Thoracic aorta (tissue), 2 donors: ENCODE measurements at regions not wholly inside any gene's neighbourhood (a gene's known extent, or its start where the extent isn't known, plus 50 kb on each side); places are given as distances from the start of the nearest gene placed in this dataset.

Experiments
- ATAC-seq: fragments of 150-250 bp; one replicate; pipeline ENCODE4 v1.8.0; 2017; ENCODE audit warnings: low read depth; ENCODE audit not compliant: insufficient number of reproducible peaks, low FRiP score
- DNase-seq: peaks from one replicate; pipeline ENCODE4 v3.0.0-alpha.2; 2020; ENCODE audit warnings: low spot score
- H3K27ac ChIP-seq, 2 donors: fragments of 200-600 bp; sonication (generic); 1 replicate in 1 of 2; 2 replicates in 1 of 2; pipeline ENCODE4 v1.5.1; 2016; ENCODE audit warnings: mild to moderate bottlenecking in 2 of 2, moderate library complexity in 2 of 2
- H3K27me3 ChIP-seq: fragments of 200-600 bp; sonication (generic); replicated peaks from 2 replicates; pipeline ENCODE4 v1.6.0; 2016; ENCODE audit warnings: mild to moderate bottlenecking; ENCODE audit not compliant: insufficient read depth
- H3K36me3 ChIP-seq: fragments of 200-600 bp; sonication (generic); one replicate; pipeline ENCODE4 v1.5.1; 2016
- H3K4me1 ChIP-seq, 2 donors: fragments of 200-600 bp; sonication (generic); 1 replicate in 1 of 2; 2 replicates in 1 of 2; pipeline versions ENCODE4 v1.5.1 to v1.6.0; 2016; ENCODE audit warnings: low read depth in 2 of 2, mild to moderate bottlenecking in 1 of 2; ENCODE audit not compliant: control insufficient read depth in 1 of 2
- H3K4me3 ChIP-seq: fragments of 200-600 bp; sonication (generic); 2 replicates; pipeline ENCODE4 v1.5.1; 2016; ENCODE audit warnings: mild to moderate bottlenecking
- H3K9me3 ChIP-seq: fragments of 200-600 bp; sonication (generic); 2 replicates; pipeline ENCODE4 v1.5.1; 2016
- TF ChIP-seq, protein P1 (sequence below): fragments of 200-600 bp; sonication (generic); IDR thresholded peaks from one replicate; pipeline ENCODE4 v1.5.1; 2019; ENCODE audit warnings: antibody characterized with exemption

DNA sequence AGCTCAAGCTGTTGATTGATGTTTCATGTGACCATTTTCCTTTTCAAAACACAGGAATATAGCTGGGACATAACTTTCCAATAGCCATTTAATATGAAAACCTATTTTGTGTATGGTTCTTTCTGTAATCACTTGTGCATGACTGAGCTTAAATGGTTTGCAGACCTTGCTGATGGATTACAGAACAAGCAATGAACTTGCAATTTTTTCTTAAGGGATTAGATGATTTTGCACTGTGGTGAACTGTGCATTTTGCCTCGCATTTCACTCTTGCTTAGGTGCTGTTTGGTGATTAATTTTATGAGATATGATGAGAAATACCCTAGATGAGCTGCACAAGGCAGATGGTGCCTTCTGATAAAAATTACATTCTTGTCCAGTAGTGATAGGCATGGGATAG, 419.0 kb upstream of the FBXO33 start:
- no peaks in the 10 kb centered on the region for H3K27me3 ChIP-seq
- H3K9me3 ChIP-seq, result no peaks in the 10 kb centered on the region
- no peaks in the 10 kb centered on the region for H3K4me1 ChIP-seq
- H3K4me3 ChIP-seq, result no peak overlapping the region
- H3K36me3 ChIP-seq, result no peaks in the 10 kb centered on the region
- ATAC-seq, result no peak
- TF ChIP-seq, protein P1, sequence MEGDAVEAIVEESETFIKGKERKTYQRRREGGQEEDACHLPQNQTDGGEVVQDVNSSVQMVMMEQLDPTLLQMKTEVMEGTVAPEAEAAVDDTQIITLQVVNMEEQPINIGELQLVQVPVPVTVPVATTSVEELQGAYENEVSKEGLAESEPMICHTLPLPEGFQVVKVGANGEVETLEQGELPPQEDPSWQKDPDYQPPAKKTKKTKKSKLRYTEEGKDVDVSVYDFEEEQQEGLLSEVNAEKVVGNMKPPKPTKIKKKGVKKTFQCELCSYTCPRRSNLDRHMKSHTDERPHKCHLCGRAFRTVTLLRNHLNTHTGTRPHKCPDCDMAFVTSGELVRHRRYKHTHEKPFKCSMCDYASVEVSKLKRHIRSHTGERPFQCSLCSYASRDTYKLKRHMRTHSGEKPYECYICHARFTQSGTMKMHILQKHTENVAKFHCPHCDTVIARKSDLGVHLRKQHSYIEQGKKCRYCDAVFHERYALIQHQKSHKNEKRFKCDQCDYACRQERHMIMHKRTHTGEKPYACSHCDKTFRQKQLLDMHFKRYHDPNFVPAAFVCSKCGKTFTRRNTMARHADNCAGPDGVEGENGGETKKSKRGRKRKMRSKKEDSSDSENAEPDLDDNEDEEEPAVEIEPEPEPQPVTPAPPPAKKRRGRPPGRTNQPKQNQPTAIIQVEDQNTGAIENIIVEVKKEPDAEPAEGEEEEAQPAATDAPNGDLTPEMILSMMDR, result no peak
- no peak for DNase-seq
- no peak overlapping the region for H3K27ac ChIP-seq

DNA sequence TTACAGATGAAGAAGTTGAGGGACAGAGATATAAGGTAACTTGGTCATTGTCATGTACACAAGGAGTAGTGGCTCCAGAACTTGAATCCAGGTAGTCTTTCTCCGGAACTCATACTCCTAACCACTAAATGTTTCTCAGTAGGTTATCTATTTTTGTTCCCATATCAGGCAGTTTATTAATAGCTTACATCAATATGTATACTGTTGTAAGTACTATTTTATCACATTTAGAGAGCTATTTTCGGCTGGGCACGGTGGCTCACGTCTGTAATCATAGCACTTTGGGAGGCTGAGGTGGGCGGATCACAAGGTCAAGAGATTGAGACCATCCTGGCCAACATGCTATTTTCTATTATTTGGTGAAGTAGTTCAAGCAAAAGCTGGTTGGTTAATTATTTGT, 415.6 kb upstream of the FBXO33 start:
- no peak for DNase-seq
- H3K27me3 ChIP-seq, result no peaks in the 10 kb centered on the region
- TF ChIP-seq, protein P1, result no peak
- H3K27ac ChIP-seq, result no peak overlapping the region
- no peaks in the 10 kb centered on the region for H3K4me1 ChIP-seq
- H3K36me3 ChIP-seq, result no peaks in the 10 kb centered on the region
- H3K4me3 ChIP-seq, result no peak overlapping the region
- no peak for ATAC-seq
- no peaks in the 10 kb centered on the region for H3K9me3 ChIP-seq

DNA sequence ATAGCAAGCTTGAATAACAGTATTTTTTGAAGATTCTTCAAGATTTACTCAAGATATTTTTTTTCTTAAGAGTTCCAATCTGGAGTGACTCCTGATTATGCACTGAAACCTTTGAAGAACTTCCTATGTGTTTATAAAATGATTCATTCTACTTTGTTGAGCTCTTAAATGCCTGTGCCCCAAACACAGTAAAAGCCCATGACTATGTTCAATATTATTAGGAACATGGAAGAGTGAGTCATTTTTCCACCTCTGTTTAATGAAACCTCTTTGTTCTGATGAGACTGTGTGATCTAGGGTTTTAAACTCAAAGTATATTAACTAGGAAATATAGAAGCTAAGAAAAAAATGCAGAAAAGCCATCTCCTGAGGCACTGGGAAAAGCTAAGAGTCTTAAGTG, 415.0 kb upstream of the FBXO33 start:
- DNase-seq (no peak), ATAC-seq (no peak)
- Histone ChIP-seq H3K9me3 (no peaks in the 10 kb centered on the region), H3K4me3 (no peak overlapping the region), H3K27ac (no peak overlapping the region), H3K36me3 (no peaks in the 10 kb centered on the region), H3K27me3 (no peaks in the 10 kb centered on the region), H3K4me1 (no peaks in the 10 kb centered on the region)
- TF ChIP-seq, protein P1, result no peak

DNA sequence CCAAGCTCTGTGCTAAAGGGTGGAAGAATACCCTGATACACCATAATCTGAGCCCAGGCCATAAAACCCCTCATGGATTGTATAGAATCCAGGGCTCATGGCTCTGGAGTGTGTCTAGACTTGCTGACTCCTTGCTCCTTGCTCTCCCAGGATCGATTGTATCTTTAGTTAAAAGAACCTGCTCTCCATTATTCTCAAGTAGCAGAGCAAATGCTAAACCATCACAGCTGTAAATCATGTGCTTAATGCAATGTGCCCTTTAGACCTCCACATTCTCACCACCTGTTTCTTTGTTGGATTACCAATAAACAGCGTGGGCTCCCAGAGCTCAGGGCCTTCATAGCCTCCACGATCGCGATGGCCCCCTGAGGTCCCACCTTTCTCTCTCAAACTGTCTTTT, 411.6 kb upstream of the FBXO33 start:
- TF ChIP-seq, protein P1, result no peak
- DNase-seq, result no peak
- H3K9me3 ChIP-seq, result no peaks in the 10 kb centered on the region
- H3K4me1 ChIP-seq, result no peaks in the 10 kb centered on the region
- H3K27ac ChIP-seq, result no peak overlapping the region
- H3K27me3 ChIP-seq, result no peaks in the 10 kb centered on the region
- no peak overlapping the region for H3K4me3 ChIP-seq
- no peaks in the 10 kb centered on the region for H3K36me3 ChIP-seq
- ATAC-seq, result no peak

DNA sequence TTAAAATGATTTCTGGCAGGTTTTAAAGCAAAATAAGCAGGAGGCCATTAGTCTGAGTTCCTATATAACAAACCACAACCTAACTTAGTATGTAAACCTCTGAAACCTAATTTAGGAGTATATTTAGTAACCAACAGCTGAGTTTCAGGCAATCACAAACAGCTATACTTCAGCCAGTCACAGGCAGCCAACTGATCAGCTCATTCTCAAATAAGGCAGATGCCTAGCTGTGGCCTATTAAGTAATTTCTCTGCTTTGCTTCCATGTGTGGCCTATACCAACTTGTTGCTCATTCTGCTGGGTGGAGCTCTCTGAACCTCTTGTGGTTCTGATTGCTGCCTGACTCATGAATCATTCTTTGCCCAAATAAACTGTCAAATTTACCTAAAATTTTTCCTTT, 408.9 kb upstream of the FBXO33 start:
- no peaks in the 10 kb centered on the region for H3K36me3 ChIP-seq
- TF ChIP-seq, protein P1, result no peak
- H3K4me1 ChIP-seq, result no peaks in the 10 kb centered on the region
- H3K4me3 ChIP-seq, result no peak overlapping the region
- ATAC-seq (no peak), DNase-seq (no peak)
- H3K9me3 ChIP-seq, result no peaks in the 10 kb centered on the region
- H3K27ac ChIP-seq, result no peak overlapping the region
- H3K27me3 ChIP-seq, result no peaks in the 10 kb centered on the region
